Endometrium (tissue), 2 donors: ENCODE measurements at regions not wholly inside any gene's neighbourhood (a gene's known extent, or its start where the extent isn't known, plus 50 kb on each side); places are given as distances from the start of the nearest gene placed in this dataset.

Experiments used
- FAIRE-seq: peaks from 2 replicates; lab custom pipeline; 2012; peaks lifted over from hg19 to GRCh38; lab: Jason Lieb, UNC
- donor health status: control.
- donor health status: control.

GRCh38 chr22:48651036-48651890, 1176.4 kb downstream of the BRD1 start:
- FAIRE-seq: no peak

- no peak for FAIRE-seq
Observed at GRCh38 chr22:48650323-48651035, 1177.2 kb downstream of the BRD1 start.

- FAIRE-seq: no peak
Observed at GRCh38 chr22:48649466-48649865, 1178.2 kb downstream of the BRD1 start.

GRCh38 chr22:48649031-48649430, 1178.6 kb downstream of the BRD1 start:
- no peak for FAIRE-seq

GRCh38 chr22:48647606-48648515, 1179.8 kb downstream of the BRD1 start:
- no peak for FAIRE-seq

- no peak for FAIRE-seq
Observed at GRCh38 chr22:48647051-48647450, 1180.6 kb downstream of the BRD1 start.

GRCh38 chr22:48646216-48646925, 1181.3 kb downstream of the BRD1 start:
- no peak for FAIRE-seq

- FAIRE-seq: no peak
Observed at GRCh38 chr22:48645766-48646165, 1181.9 kb downstream of the BRD1 start.

- FAIRE-seq: no peak
Observed at GRCh38 chr22:48644997-48645396, 1182.7 kb downstream of the BRD1 start.

- no peak for FAIRE-seq
Observed at GRCh38 chr22:48644108-48644507, 1183.6 kb downstream of the BRD1 start.

GRCh38 chr22:48643066-48643731, 1184.5 kb downstream of the BRD1 start:
- no peak for FAIRE-seq

- FAIRE-seq: no peak
Observed at GRCh38 chr22:48642550-48642949, 1185.1 kb downstream of the BRD1 start.

GRCh38 chr22:48641906-48642475, 1185.7 kb downstream of the BRD1 start:
- no peak for FAIRE-seq

- no peak for FAIRE-seq
Observed at GRCh38 chr22:48640890-48641841, 1186.5 kb downstream of the BRD1 start.

- no peak for FAIRE-seq
Observed at GRCh38 chr22:48639896-48640748, 1187.6 kb downstream of the BRD1 start.

GRCh38 chr22:48639021-48639795, 1188.5 kb downstream of the BRD1 start:
- FAIRE-seq: no peak

GRCh38 chr22:48637231-48637630, 1190.4 kb downstream of the BRD1 start:
- FAIRE-seq: no peak

GRCh38 chr22:48636746-48637145, 1190.9 kb downstream of the BRD1 start:
- FAIRE-seq: no peak
